Calu3 (cell line): ENCODE measurements at regions not wholly inside any gene's neighbourhood (a gene's known extent, or its start where the extent isn't known, plus 50 kb on each side); places are given as distances from the start of the nearest gene placed in this dataset.
A peak's percentile ranks its signal among the peaks of the same experiment; 100 is the strongest.

ENCODE experiments used
- BruUV-seq: library from RNA; stranded (reverse); fragments of 400-500 nt; replicated peaks from 2 replicates; lab custom pipeline; 2021; lab: Mats Ljungman, UMichigan
- CTCF ChIA-PET: fragments of 300-600 bp; sonication (Branson Sonifier 250); formaldehyde crosslinking; loops from one replicate; lab custom pipeline; 2022; ENCODE audit warnings: antibody characterized with exemption; lab: Charles Lee
- DNase-seq: peaks from one replicate; pipeline ENCODE4 v3.0.0; 2022
- H3K27ac Mint-ChIP-seq: one replicate; pipeline ENCODE4 v1.8.0; 2022; ENCODE audit warnings: mixed read lengths; ENCODE audit not compliant: unreplicated experiment
- H3K27me3 Mint-ChIP-seq: one replicate; pipeline ENCODE4 v1.8.0; 2022; ENCODE audit warnings: mixed read lengths; ENCODE audit not compliant: unreplicated experiment
- H3K36me3 Mint-ChIP-seq: one replicate; pipeline ENCODE4 v1.8.0; 2022; ENCODE audit warnings: mild to moderate bottlenecking, moderate library complexity, mixed read lengths; ENCODE audit not compliant: insufficient read depth, unreplicated experiment
- H3K4me1 Mint-ChIP-seq: one replicate; pipeline ENCODE4 v1.8.0; 2022; ENCODE audit warnings: mild to moderate bottlenecking, low read depth, mixed read lengths; ENCODE audit not compliant: unreplicated experiment
- H3K4me3 Mint-ChIP-seq: one replicate; pipeline ENCODE4 v1.8.0; 2022; ENCODE audit warnings: mild to moderate bottlenecking, low read depth, moderate library complexity, mixed read lengths; ENCODE audit not compliant: unreplicated experiment
- H3K9me3 Mint-ChIP-seq: one replicate; pipeline ENCODE4 v1.8.0; 2022; ENCODE audit warnings: low read depth, mixed read lengths; ENCODE audit not compliant: unreplicated experiment
- intact Hi-C: fragments of 100-400 bp; cut with micrococcal nuclease; formaldehyde crosslinking; loops from one replicate; pipeline ENCODE4 v1.10.0; 2022; ENCODE audit not compliant: unreplicated experiment
- TF ChIP-seq, protein P1 (sequence below): fragments of 200-600 bp; IDR thresholded peaks from one replicate; pipeline ENCODE4 v1.8.0; 2022; ENCODE audit warnings: antibody characterized with exemption; ENCODE audit not compliant: unreplicated experiment

DNA sequence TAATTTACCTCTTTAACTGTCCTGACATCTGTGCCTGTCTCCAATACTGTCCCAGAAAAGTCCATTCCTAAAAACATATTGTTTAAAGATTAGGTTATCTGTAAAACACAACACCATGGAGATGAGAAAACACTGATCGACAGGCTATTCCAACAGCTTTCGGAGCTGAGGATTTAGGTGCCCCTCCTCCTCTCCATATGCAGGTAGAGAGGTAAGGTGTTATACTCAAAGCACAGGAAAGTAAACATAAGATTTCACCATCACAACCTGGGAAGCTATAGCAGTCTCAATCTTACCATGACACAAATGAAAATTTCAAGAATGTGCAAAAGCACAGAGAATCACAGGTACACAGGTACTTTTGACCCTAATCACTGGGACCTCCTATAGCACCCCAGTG lies 60.9 kb upstream of the RASAL2 start:
- Mint-ChIP-seq H3K4me3 (no peak overlapping the region), H3K9me3 (no peaks in the 10 kb centered on the region), H3K27ac (no peak overlapping the region), H3K36me3 (peaks cover 7% of the 10 kb centered on the region), H3K4me1 (peaks cover 15% of the 10 kb centered on the region), H3K27me3 (no peaks in the 10 kb centered on the region)
- DNase-seq: no peak
- CTCF ChIA-PET: interaction anchor here (1.6 to 1.8 kb wide), 2 partner anchors 61 to 267 kb away, joined by 13 to 23 read pairs; partner anchors contain the start of gene RASAL2
- BruUV-seq: no TSS peak
- intact Hi-C loops: loop anchor here (2.0 to 5.0 kb wide), 3 partner anchors 60 to 156 kb away; no protein-coding TSS in a partner anchor
- TF ChIP-seq, protein P1, sequence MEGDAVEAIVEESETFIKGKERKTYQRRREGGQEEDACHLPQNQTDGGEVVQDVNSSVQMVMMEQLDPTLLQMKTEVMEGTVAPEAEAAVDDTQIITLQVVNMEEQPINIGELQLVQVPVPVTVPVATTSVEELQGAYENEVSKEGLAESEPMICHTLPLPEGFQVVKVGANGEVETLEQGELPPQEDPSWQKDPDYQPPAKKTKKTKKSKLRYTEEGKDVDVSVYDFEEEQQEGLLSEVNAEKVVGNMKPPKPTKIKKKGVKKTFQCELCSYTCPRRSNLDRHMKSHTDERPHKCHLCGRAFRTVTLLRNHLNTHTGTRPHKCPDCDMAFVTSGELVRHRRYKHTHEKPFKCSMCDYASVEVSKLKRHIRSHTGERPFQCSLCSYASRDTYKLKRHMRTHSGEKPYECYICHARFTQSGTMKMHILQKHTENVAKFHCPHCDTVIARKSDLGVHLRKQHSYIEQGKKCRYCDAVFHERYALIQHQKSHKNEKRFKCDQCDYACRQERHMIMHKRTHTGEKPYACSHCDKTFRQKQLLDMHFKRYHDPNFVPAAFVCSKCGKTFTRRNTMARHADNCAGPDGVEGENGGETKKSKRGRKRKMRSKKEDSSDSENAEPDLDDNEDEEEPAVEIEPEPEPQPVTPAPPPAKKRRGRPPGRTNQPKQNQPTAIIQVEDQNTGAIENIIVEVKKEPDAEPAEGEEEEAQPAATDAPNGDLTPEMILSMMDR: no peak

DNA sequence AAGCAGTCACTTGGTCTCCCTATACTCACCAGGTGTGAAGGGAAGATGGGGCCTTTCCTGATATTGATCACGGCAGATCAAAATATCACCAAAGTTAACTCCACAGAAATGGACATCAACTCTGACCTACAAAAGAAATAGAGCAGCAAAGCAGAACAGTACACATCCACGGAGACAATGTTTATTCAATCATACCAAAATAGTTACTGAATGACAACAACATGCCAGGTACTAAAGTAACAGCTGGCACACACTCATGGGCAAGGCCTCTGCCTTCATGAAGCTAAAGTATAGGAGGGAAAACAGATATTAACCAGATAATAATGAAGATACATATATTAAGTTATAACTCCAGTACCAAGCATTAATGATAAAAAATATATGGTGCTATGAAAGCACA lies 59.2 kb upstream of the RASAL2 start:
- CTCF ChIA-PET: no interaction called here
- TF ChIP-seq, protein P1: no peak
- no peaks in the 10 kb centered on the region for H3K27me3 Mint-ChIP-seq
- H3K27ac Mint-ChIP-seq: no peak overlapping the region
- no peak for DNase-seq
- no peak overlapping the region for H3K4me3 Mint-ChIP-seq
- no peaks in the 10 kb centered on the region for H3K9me3 Mint-ChIP-seq
- peaks cover 20% of the 10 kb centered on the region for H3K4me1 Mint-ChIP-seq
- BruUV-seq: no TSS peak
- H3K36me3 Mint-ChIP-seq: peaks cover 8% of the 10 kb centered on the region
- intact Hi-C loops: loop anchor here (5.0 kb wide), 1 partner anchor 87 kb away; no protein-coding TSS in a partner anchor

DNA sequence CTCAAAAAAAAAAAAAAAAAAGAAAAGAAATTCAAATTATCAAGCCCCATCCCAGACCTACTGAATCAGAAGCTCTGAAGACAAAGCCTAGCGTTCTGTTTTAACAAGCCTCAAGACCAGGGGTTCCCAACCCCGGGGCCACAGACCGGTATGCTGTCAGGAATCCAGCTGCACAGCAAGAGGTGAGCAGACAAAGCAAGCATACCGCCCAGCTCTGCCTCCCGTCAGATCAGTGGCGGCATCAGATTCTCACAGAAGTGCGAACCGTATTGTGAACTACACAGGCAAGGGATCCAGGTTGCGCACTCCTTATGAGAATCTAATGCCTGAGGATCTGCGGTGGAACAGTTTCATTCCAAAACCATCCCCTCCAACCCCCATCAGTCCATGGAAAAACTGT lies 57.8 kb upstream of the RASAL2 start:
- DNase-seq: no peak
- intact Hi-C loops: no loop called here
- Mint-ChIP-seq H3K36me3 (peaks cover 8% of the 10 kb centered on the region), H3K27ac (no peak overlapping the region), H3K9me3 (peaks cover 4% of the 10 kb centered on the region), H3K4me3 (no peak overlapping the region), H3K4me1 (peaks cover 34% of the 10 kb centered on the region), H3K27me3 (no peaks in the 10 kb centered on the region)
- TF ChIP-seq, protein P1: no peak
- no TSS peak for BruUV-seq
- CTCF ChIA-PET: interaction anchor here (0.6 to 0.7 kb wide), 3 partner anchors 136 to 1911 kb away, joined by 3 to 6 read pairs (median 3); no protein-coding TSS in a partner anchor

DNA sequence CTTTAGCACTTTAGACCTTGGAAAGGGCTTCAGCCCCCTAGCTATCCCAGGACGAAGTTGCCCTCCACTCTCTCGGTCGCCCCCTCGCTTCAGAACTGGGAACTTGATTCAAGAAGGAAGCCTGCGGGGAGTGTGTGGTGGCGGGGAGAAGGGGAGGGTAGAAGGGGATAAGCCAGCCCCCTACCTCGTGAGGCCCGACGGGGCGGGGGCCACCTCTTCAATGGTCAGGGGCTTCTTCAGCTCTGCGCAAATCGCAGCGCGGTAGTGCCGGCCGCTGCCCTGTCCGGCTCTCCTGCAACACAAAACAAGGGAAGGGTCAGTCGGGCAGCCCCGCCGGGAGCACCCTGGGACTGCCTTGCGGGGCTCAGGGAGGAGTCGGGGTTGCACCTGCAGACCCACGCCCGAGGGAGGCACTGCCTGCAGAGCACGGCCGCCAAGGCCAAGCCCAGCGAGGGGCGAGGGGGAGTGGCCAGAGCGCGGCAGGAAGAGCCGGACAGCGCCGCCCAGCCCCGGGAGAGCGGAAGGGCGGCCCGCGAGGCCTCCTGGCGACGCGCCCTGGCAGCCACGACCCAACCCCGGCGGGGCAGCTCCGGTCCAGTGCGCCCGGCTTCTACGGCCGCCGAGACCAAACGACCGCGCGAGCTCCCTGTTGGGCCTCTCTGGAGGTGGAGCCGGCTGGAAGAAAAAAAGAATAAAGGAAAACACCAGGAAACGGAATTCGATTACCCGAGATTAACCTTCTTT lies 56.2 kb upstream of the RASAL2 start:
- intact Hi-C loops: loop anchor here (2.0 kb wide), 1 partner anchor 155 kb away; no protein-coding TSS in a partner anchor
- TF ChIP-seq, protein P1: peak; percentile 90
- Mint-ChIP-seq H3K4me1 (peaks cover 34% of the 10 kb centered on the region), H3K27ac (peak overlapping the region; percentile 30), H3K36me3 (peaks cover 8% of the 10 kb centered on the region), H3K4me3 (peak overlapping the region; percentile 82), H3K9me3 (peaks cover 10% of the 10 kb centered on the region), H3K27me3 (no peaks in the 10 kb centered on the region)
- no TSS peak for BruUV-seq
- DNase-seq: peak; percentile 94
- CTCF ChIA-PET: interaction anchor here (0.6 to 1.5 kb wide), 9 partner anchors 10 to 155 kb away, joined by 3 to 5 read pairs (median 3); partner anchors contain the start of genes RASAL2 and SEC16B
